Hepatocyte (in vitro differentiated cells): ENCODE measurements at regions not wholly inside any gene's neighbourhood (a gene's known extent, or its start where the extent isn't known, plus 50 kb on each side); places are given as distances from the start of the nearest gene placed in this dataset.

Source experiments
- EZH2 ChIP-seq: fragments of 200-600 bp; sonication (generic); IDR thresholded peaks from 2 replicates; pipeline ENCODE4 v1.6.1; 2016; ENCODE audit warnings: antibody characterized with exemption, mild to moderate bottlenecking, borderline replicate concordance
- EZH2phosphoT487 ChIP-seq: fragments of 200-600 bp; sonication (generic); IDR thresholded peaks from one replicate; pipeline ENCODE4 v1.6.1; 2018; ENCODE audit warnings: antibody characterized with exemption, mild to moderate bottlenecking, low read depth, moderate library complexity; ENCODE audit not compliant: unreplicated experiment, severe bottlenecking
- TF ChIP-seq, protein P1 (sequence below): fragments of 200-600 bp; sonication (generic); IDR thresholded peaks from 2 replicates; pipeline ENCODE4 v1.5.1; 2016; ENCODE audit warnings: antibody characterized with exemption, mild to moderate bottlenecking; ENCODE audit not compliant: poor library complexity

DNA sequence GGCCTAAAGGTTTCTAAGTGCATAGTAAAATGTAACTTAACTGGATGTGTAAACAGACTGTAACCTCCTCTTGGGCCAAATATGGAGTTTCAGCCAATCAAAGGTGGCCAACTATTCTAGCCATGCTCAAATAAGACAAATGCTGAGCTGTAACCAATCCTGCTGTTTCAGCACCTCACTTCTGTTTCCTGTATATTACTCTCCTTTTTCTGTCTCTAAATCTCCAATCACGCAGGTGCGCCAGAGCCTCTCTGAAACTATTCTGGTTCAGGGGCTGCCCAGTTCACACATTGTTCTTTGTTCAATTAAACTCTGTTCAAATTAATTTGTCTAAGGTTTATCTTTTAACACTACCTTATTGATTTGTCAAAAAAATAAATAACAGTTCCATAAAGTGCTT lies 532.7 kb upstream of the DCC start:
- TF ChIP-seq EZH2phosphoT487, result no peak
- TF ChIP-seq, protein P1, sequence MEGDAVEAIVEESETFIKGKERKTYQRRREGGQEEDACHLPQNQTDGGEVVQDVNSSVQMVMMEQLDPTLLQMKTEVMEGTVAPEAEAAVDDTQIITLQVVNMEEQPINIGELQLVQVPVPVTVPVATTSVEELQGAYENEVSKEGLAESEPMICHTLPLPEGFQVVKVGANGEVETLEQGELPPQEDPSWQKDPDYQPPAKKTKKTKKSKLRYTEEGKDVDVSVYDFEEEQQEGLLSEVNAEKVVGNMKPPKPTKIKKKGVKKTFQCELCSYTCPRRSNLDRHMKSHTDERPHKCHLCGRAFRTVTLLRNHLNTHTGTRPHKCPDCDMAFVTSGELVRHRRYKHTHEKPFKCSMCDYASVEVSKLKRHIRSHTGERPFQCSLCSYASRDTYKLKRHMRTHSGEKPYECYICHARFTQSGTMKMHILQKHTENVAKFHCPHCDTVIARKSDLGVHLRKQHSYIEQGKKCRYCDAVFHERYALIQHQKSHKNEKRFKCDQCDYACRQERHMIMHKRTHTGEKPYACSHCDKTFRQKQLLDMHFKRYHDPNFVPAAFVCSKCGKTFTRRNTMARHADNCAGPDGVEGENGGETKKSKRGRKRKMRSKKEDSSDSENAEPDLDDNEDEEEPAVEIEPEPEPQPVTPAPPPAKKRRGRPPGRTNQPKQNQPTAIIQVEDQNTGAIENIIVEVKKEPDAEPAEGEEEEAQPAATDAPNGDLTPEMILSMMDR, result no peak
- TF ChIP-seq EZH2, result no peak
